ENCODE measurements at regions not wholly inside any gene's neighbourhood (a gene's known extent, or its start where the extent isn't known, plus 50 kb on each side); places are given as distances from the start of the nearest gene placed in this dataset.
"Not testable (repeated sequence)": the region's sequence is repeated elsewhere in the genome, so short reads cannot be mapped to it uniquely, and the experiment has no call there.

DNA sequence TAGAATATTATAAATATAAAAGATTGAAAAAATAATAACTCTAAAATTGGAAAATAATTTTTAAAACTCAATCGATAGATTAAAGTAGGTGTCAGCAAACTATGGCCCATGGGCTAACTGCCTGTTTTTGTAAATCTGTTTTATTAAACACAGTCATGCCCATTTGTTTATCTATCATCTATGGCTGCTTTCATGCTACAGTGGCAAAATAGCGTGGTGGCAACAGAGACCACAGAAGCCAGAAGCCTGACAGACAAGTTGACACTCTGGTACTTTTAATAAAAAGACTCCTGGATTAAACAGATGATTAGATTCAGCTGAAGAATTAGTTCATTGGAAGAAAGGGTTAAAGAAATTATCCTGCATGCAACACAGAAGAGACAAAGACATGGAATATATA, 400.7 kb upstream of the RORB start:
- TF ChIP-seq, protein P1, sequence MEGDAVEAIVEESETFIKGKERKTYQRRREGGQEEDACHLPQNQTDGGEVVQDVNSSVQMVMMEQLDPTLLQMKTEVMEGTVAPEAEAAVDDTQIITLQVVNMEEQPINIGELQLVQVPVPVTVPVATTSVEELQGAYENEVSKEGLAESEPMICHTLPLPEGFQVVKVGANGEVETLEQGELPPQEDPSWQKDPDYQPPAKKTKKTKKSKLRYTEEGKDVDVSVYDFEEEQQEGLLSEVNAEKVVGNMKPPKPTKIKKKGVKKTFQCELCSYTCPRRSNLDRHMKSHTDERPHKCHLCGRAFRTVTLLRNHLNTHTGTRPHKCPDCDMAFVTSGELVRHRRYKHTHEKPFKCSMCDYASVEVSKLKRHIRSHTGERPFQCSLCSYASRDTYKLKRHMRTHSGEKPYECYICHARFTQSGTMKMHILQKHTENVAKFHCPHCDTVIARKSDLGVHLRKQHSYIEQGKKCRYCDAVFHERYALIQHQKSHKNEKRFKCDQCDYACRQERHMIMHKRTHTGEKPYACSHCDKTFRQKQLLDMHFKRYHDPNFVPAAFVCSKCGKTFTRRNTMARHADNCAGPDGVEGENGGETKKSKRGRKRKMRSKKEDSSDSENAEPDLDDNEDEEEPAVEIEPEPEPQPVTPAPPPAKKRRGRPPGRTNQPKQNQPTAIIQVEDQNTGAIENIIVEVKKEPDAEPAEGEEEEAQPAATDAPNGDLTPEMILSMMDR (IDR thresholded peaks at IDR 0.05; ENCODE audit: control insufficient read depth, extremely low read depth, insufficient read depth): no peak
- no peak overlapping the region for H3K4me3 ChIP-seq (ENCODE audit: low read depth, low read length)
- DNase-seq (ENCODE audit: low read depth): no peak

DNA sequence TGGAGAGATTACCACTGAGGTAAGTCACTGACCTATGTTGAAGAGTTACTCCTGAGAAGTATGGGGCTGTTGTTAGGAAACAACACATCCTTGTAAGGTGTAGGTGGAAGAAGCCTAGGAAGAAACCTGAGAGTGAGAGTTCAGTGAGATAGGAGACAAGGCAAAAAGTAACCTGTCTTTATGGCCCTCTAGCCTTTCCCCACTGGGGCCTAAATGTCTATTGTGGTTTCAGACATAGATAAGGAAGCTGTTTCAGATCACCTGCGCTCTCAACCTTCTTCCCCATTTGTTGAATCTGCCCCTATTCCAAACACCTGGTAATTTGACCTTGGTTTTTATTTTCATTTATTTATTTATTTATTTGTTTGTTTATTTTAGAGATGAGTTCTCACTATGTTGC, 397.1 kb upstream of the RORB start:
- TF ChIP-seq, protein P1 (IDR thresholded peaks at IDR 0.05; ENCODE audit: control insufficient read depth, extremely low read depth, insufficient read depth): no peak

DNA sequence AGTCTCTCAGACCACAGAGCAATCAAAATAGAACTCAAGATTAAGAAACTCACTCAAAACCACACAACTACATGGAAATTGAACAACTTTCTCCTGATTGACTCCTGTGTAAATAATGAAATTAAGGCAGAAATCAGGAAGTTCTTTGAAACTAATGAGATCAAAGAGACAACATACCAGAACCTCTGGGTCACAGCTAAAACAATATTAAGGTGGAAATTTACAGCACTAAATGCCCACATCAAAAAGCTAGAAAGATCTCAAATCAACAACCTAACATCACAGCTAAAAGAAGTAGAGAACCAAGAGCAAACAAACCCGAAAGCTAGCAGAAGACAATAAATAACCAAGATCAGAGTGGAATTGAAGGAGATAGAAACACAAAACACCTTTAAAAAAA, 395.0 kb upstream of the RORB start:
- DNase-seq (ENCODE audit: low read depth); H3K4me3 ChIP-seq (ENCODE audit: low read depth, low read length): not testable (repeated sequence)

More for the DNA sequence above, 397.1 kb upstream of the RORB start:
- H3K4me3 ChIP-seq (ENCODE audit: low read depth, low read length): no peak overlapping the region
- DNase-seq (ENCODE audit: low read depth): no peak

DNA sequence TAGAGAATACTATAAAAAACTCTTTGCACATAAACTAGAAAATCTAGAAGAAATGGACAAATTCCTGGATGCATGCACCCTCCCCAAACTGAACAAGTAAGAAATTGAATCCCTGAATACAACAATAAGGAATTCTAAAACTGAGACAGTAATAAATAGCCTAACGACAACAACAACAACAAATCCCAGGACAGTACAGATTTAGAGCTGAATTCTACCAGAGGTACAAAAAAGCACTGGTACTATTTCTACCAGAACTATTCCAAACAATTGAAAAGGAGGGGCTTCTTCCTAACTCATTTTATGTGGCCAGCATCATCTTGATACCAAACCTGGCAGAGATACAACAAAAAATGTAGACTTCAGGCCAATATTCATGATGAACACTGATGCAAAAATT, 394.4 kb upstream of the RORB start:
- DNase-seq (ENCODE audit: low read depth): no peak
- TF ChIP-seq, protein P1 (IDR thresholded peaks at IDR 0.05; ENCODE audit: control insufficient read depth, extremely low read depth, insufficient read depth): no peak
- H3K4me3 ChIP-seq (ENCODE audit: low read depth, low read length): no peak overlapping the region

DNA sequence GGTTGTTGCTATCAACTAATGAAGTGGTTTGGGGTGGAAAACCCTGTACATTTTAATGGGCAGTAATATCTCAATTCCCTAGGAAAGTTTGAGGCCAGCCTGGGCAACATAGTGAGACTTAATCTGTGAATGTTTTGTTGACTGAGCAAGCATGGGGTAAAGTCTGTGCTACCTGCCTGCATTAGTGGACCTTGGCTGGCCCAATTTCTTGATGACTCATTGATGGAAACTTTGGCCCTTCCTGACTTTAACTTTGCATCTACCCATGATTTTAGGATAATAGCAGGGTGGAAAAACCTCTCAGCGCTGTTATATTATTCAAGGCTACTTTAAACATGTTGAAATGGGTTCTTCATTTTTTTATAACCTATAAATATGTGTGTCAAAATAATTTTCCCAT, 389.4 kb upstream of the RORB start:
- DNase-seq (ENCODE audit: low read depth): no peak
- TF ChIP-seq, protein P1 (IDR thresholded peaks at IDR 0.05; ENCODE audit: control insufficient read depth, extremely low read depth, insufficient read depth): no peak
- no peak overlapping the region for H3K4me3 ChIP-seq (ENCODE audit: low read depth, low read length)

DNA sequence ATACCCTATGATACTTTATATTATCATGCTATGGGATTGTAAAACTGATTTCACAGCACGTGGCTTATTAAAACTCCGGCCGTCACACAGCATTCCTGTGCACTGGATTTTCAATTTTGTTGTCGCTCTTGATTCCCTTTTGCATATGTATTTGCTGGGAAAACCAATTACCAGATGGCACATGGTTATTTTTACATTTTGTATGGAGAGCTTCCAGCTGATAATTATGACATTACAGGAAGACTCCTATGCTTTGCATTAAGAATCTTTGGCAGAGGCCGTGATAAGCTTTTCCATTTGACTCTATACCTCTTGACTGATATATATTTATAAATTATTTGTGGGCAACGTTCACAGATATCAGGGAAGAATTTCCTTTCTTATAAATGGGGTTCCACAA, 381.2 kb upstream of the RORB start:
- TF ChIP-seq, protein P1 (IDR thresholded peaks at IDR 0.05; ENCODE audit: control insufficient read depth, extremely low read depth, insufficient read depth): no peak
- DNase-seq (ENCODE audit: low read depth): no peak
- no peak overlapping the region for H3K4me3 ChIP-seq (ENCODE audit: low read depth, low read length)

DNA sequence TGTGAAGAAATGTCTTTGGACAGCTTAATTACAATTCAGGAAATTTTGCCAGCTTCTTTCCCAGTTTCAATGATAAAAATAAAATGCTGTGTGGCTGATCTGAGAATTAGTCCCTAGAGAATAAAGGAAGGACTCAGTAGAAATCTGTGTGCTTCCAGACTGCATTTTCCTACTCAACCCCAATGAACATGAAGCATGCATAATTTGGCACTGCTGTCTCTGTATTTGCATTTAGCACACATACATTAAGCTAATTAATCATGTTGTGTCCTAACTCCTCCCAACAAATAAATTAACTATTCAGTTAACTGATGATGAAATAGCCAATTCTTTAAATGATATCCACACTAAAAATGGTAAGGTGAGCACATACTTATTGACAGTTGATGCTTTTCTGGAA, 380.0 kb upstream of the RORB start:
- DNase-seq (ENCODE audit: low read depth): no peak
- TF ChIP-seq, protein P1 (IDR thresholded peaks at IDR 0.05; ENCODE audit: control insufficient read depth, extremely low read depth, insufficient read depth): no peak
- no peak overlapping the region for H3K4me3 ChIP-seq (ENCODE audit: low read depth, low read length)

DNA sequence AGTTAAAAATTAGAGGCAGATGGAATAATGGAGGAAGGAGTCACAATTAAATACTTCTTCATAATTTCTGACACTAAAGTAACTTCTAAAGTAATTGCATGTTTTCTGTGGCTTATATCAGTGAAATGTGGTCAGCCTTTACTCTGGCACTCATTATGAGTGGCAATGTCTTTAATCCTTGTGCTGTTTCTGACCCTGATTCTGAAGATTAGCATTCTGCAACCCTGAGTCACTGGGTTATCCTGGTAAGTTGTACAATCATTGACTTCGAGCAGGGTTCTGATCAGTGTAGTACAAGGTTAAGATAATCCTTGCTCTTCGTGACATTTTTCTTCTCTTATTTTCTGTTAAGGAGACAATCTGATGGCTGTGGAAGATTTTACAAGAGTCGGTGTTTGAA, 379.4 kb upstream of the RORB start:
- no peak for DNase-seq (ENCODE audit: low read depth)
- no peak overlapping the region for H3K4me3 ChIP-seq (ENCODE audit: low read depth, low read length)
- TF ChIP-seq, protein P1 (IDR thresholded peaks at IDR 0.05; ENCODE audit: control insufficient read depth, extremely low read depth, insufficient read depth): no peak

Measured in LNCaP clone FGC (cell line).